ENCODE measurements at regions not wholly inside any gene's neighbourhood (a gene's known extent, or its start where the extent isn't known, plus 50 kb on each side); places are given as distances from the start of the nearest gene placed in this dataset.

DNA sequence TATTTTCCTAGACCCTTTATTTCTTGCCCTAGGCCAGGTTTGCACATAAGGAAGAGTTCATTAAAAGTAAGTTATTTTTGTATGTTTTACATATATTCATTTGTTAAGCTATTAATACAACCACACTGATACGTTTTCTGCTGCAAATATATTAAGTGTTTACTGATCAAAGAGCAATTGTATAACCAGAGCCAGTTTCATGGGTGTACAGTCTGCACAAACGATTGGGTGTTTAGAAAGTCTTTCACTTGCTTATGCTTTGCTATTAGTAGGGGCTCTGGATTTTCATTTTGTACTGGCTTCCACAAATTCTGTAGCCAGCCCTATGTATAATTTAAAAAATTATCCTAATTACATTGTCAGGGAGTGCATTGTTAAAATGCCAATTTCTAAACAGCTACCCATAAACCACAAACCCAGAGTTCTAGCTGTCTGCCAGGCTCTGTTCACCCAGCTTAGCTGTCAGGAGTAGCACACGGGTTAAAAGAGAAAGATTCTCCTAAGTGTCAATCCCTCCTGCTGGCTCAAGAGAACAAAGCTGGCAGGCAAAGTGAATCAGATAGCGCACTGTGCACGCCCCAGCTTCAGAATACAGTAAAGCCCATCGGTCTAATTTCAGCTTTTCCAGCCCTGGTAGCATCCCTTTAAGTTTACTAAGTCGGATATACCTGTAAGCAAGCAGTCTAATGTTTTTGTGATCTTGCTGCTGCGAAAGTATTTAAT is 151.0 kb upstream of the LMO3 start:
- H3K36me3 ChIP-seq (ENCODE audit: control insufficient read depth, insufficient read depth, low read length): no peaks in the 10 kb centered on the region
- no peaks in the 10 kb centered on the region for H3K4me1 ChIP-seq (ENCODE audit: control insufficient read depth, insufficient read depth, low read length)
- no peaks in the 10 kb centered on the region for H3K9me3 ChIP-seq (ENCODE audit: control insufficient read depth, insufficient read depth, low read length)
- DNase-seq (ENCODE audit: low read depth, low spot score): no peak
- no peak overlapping the region for H3K27ac ChIP-seq (ENCODE audit: low read length)
- H3K27me3 ChIP-seq (ENCODE audit: control insufficient read depth, insufficient read depth, low read length): no peaks in the 10 kb centered on the region
- no CpG with 5 or more reads among the region's 8 CpGs for WGBS (ENCODE audit: insufficient coverage, insufficient read length)
- no peak overlapping the region for H3K4me3 ChIP-seq (ENCODE audit: low read length)

DNA sequence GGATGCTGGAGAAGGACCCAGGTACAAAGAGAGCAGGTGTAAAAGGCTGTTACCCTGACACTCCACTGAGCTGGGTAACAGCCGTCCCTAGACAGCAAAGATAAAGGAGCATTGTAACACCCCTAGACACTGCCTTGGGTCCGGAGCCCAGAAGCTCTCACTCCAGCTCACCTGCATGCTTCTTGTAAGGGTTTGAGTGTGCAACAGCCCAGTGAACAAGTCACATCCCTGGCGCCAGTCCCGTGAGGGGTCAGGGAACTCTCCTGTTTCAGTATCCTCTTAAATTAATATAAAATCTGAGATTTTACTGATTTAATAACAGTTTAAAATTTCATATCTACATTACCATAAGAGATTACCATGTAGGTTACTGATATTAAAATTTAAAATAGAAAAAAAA is 124.8 kb upstream of the LMO3 start:
- no peaks in the 10 kb centered on the region for H3K9me3 ChIP-seq (ENCODE audit: control insufficient read depth, insufficient read depth, low read length)
- no peaks in the 10 kb centered on the region for H3K4me1 ChIP-seq (ENCODE audit: control insufficient read depth, insufficient read depth, low read length)
- H3K36me3 ChIP-seq (ENCODE audit: control insufficient read depth, insufficient read depth, low read length): no peaks in the 10 kb centered on the region
- H3K27me3 ChIP-seq (ENCODE audit: control insufficient read depth, insufficient read depth, low read length): no peaks in the 10 kb centered on the region
- WGBS (ENCODE audit: insufficient coverage, insufficient read length): no CpG with 5 or more reads among the region's 4 CpGs
- H3K4me3 ChIP-seq (ENCODE audit: low read length): no peak overlapping the region
- no peak overlapping the region for H3K27ac ChIP-seq (ENCODE audit: low read length)
- no peak for DNase-seq (ENCODE audit: low read depth, low spot score)

DNA sequence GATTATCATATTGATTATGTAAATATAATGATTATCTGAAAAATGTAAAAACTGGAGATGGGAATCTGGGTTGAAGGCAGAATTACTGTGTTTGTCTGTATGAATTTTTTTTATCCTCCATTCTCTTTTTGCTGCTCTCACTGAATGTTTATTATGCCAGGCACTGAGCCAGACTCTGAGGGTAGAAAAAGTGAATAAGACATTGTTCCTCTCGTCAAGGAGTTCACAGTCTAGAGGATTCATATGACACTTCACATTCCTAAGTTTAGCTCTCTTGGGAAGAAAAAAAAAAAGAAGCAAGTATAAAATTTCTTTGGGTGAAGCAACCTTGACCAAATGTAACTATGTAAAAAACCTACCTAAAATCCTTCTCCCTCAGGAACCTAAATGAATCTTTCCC is 120.9 kb upstream of the LMO3 start:
- H3K27me3 ChIP-seq (ENCODE audit: control insufficient read depth, insufficient read depth, low read length): no peaks in the 10 kb centered on the region
- DNase-seq (ENCODE audit: low read depth, low spot score): no peak
- WGBS (ENCODE audit: insufficient coverage, insufficient read length): no CpG with 5 or more reads among the region's 1 CpG
- no peak overlapping the region for H3K27ac ChIP-seq (ENCODE audit: low read length)
- H3K36me3 ChIP-seq (ENCODE audit: control insufficient read depth, insufficient read depth, low read length): no peaks in the 10 kb centered on the region
- H3K9me3 ChIP-seq (ENCODE audit: control insufficient read depth, insufficient read depth, low read length): no peaks in the 10 kb centered on the region
- H3K4me3 ChIP-seq (ENCODE audit: low read length): no peak overlapping the region
- H3K4me1 ChIP-seq (ENCODE audit: control insufficient read depth, insufficient read depth, low read length): no peaks in the 10 kb centered on the region

DNA sequence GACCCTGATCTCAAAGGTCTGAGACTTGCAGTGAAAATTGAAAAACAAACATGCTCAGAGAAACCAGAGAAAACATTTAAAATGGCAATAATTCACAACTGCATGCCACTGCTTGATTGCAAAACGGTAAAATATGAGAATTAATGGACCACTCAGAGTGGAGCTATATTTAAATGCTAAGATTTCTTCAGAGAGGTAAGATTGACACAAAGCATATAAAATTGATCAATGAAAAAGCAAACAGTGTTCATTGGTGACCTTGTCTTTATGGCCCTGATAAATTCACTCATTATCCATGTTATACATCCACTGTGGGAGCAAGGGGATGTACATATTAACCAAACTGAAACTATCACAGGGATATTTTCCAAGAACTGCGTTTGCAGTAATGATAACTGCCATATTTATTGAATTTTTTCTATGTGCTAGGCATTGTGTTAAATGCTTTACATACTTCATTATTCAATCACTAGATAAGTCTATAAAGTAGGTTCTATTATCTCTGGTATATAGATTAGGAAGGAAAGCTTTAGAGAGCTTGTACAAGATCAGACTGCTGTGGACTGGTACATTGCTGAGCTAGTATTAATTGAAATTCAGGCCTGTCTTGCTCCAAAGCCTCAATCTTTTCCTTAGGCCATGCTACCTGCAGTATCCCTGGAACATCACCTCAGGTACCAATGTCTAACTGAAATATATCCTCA is 113.9 kb upstream of the LMO3 start:
- Histone ChIP-seq H3K4me1 (ENCODE audit: control insufficient read depth, insufficient read depth, low read length) (no peaks in the 10 kb centered on the region), H3K27ac (ENCODE audit: low read length) (no peak overlapping the region), H3K9me3 (ENCODE audit: control insufficient read depth, insufficient read depth, low read length) (no peaks in the 10 kb centered on the region), H3K36me3 (ENCODE audit: control insufficient read depth, insufficient read depth, low read length) (no peaks in the 10 kb centered on the region), H3K27me3 (ENCODE audit: control insufficient read depth, insufficient read depth, low read length) (no peaks in the 10 kb centered on the region), H3K4me3 (ENCODE audit: low read length) (no peak overlapping the region)
- WGBS (ENCODE audit: insufficient coverage, insufficient read length): no CpG with 5 or more reads among the region's 2 CpGs
- no peak for DNase-seq (ENCODE audit: low read depth, low spot score)

DNA sequence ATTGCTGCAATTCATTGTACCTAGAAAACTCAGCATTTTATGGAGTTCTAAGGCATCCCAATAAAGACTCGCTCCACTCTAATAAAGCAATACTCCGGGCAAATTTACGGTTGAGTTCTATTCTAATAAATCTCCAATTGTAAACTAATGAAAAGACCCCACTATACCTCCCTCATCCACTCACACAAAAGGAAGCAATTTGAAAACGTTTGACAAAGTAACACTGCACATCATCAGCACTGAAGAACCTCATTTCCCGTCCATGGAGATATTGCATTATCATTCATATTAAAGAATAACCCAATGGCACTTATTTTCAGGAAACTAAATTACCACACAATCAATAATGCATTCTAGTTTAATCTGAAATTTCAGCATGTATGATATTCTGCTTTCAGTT is 111.0 kb upstream of the LMO3 start:
- DNase-seq (ENCODE audit: low read depth, low spot score): no peak
- no peaks in the 10 kb centered on the region for H3K9me3 ChIP-seq (ENCODE audit: control insufficient read depth, insufficient read depth, low read length)
- no CpG with 5 or more reads among the region's 5 CpGs for WGBS (ENCODE audit: insufficient coverage, insufficient read length)
- H3K4me3 ChIP-seq (ENCODE audit: low read length): no peak overlapping the region
- H3K27ac ChIP-seq (ENCODE audit: low read length): no peak overlapping the region
- no peaks in the 10 kb centered on the region for H3K36me3 ChIP-seq (ENCODE audit: control insufficient read depth, insufficient read depth, low read length)
- no peaks in the 10 kb centered on the region for H3K4me1 ChIP-seq (ENCODE audit: control insufficient read depth, insufficient read depth, low read length)
- H3K27me3 ChIP-seq (ENCODE audit: control insufficient read depth, insufficient read depth, low read length): no peaks in the 10 kb centered on the region

DNA sequence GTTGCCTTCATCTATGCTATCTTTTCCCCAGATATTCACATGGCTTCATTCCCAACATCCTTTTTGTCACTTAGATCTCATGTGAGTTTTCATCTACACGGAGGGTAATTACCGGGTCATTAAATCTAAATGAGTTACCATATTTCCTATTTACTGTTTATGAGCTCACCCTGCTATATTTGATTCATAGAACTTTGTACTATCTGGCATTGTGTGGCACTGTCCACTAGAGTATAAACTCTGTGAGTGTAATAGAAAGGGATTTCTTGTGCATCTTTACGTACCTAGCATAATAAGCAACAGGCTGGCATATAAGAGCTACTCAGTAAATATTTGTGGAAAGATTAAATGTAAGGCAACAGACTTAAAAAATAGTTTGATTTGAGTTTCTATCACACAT is 86.1 kb upstream of the LMO3 start:
- H3K27ac ChIP-seq (ENCODE audit: low read length): no peak overlapping the region
- no peaks in the 10 kb centered on the region for H3K4me1 ChIP-seq (ENCODE audit: control insufficient read depth, insufficient read depth, low read length)
- no CpG with 5 or more reads among the region's 3 CpGs for WGBS (ENCODE audit: insufficient coverage, insufficient read length)
- H3K27me3 ChIP-seq (ENCODE audit: control insufficient read depth, insufficient read depth, low read length): no peaks in the 10 kb centered on the region
- no peaks in the 10 kb centered on the region for H3K36me3 ChIP-seq (ENCODE audit: control insufficient read depth, insufficient read depth, low read length)
- no peak for DNase-seq (ENCODE audit: low read depth, low spot score)
- H3K4me3 ChIP-seq (ENCODE audit: low read length): no peak overlapping the region
- no peaks in the 10 kb centered on the region for H3K9me3 ChIP-seq (ENCODE audit: control insufficient read depth, insufficient read depth, low read length)

DNA sequence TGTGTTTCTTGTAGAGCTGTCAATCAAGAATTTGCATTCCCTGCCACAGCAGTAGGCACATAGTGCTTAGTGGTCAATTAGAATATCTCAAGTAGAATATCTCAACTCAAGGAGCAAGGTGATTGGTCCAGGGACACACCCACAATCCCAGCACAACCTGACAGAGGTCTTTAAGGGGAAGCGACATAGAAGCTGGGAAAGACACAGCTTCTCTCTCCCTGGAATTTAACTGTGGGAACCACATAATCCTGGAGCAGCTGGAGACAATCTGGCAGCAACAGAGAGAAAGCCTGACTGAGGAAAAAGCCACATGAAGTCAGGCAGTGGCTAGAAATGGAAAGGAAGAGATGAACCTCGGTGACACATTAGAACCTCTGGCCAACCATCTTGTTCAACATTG is 85.7 kb upstream of the LMO3 start:
- Histone ChIP-seq H3K4me3 (ENCODE audit: low read length) (no peak overlapping the region), H3K36me3 (ENCODE audit: control insufficient read depth, insufficient read depth, low read length) (no peaks in the 10 kb centered on the region), H3K27ac (ENCODE audit: low read length) (no peak overlapping the region), H3K9me3 (ENCODE audit: control insufficient read depth, insufficient read depth, low read length) (no peaks in the 10 kb centered on the region), H3K27me3 (ENCODE audit: control insufficient read depth, insufficient read depth, low read length) (no peaks in the 10 kb centered on the region), H3K4me1 (ENCODE audit: control insufficient read depth, insufficient read depth, low read length) (no peaks in the 10 kb centered on the region)
- no CpG with 5 or more reads among the region's 2 CpGs for WGBS (ENCODE audit: insufficient coverage, insufficient read length)
- no peak for DNase-seq (ENCODE audit: low read depth, low spot score)

DNA sequence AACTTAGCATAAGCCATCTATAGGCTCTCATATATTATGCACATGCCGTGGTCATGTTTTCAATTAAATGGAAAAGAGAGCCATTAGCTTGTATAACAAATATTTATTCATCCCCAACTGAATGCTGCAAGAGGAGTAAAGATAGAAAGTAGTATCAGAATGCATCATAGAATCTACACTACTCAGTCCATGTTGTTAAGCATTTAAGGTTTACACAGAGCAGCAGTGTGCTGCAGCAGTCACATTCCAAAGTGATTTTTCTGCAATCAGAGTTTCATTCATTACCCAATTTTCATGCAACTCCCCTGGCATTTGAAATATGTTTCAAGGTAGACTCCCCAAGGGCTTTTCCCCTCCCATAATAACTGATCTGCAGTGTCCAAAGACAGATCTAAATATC is 82.2 kb upstream of the LMO3 start:
- Histone ChIP-seq H3K4me1 (ENCODE audit: control insufficient read depth, insufficient read depth, low read length) (no peaks in the 10 kb centered on the region), H3K4me3 (ENCODE audit: low read length) (no peak overlapping the region), H3K36me3 (ENCODE audit: control insufficient read depth, insufficient read depth, low read length) (no peaks in the 10 kb centered on the region), H3K9me3 (ENCODE audit: control insufficient read depth, insufficient read depth, low read length) (no peaks in the 10 kb centered on the region), H3K27ac (ENCODE audit: low read length) (no peak overlapping the region), H3K27me3 (ENCODE audit: control insufficient read depth, insufficient read depth, low read length) (no peaks in the 10 kb centered on the region)
- WGBS (ENCODE audit: insufficient coverage, insufficient read length): no CpG with 5 or more reads among the region's 1 CpG
- DNase-seq (ENCODE audit: low read depth, low spot score): no peak

DNA sequence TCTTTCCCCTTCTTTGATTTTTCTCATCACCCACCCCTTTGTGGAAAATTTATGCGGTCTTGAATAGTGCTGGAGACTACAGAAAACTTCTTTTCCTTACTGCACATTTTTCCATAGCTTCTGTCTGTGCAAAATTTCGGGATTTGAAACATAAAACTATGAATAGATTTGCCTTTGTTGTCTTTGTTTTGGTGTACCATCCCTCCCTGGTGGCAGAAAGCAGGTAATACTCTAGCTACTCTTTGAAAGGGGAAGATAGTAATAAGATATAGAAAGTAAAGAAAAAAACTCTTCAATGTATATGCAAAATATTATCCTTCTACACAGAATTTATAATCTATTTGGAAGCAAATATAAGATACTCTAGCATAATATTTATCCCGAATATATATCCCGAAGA is 79.1 kb upstream of the LMO3 start:
- no peak overlapping the region for H3K4me3 ChIP-seq (ENCODE audit: low read length)
- H3K27ac ChIP-seq (ENCODE audit: low read length): no peak overlapping the region
- H3K27me3 ChIP-seq (ENCODE audit: control insufficient read depth, insufficient read depth, low read length): no peaks in the 10 kb centered on the region
- no peaks in the 10 kb centered on the region for H3K9me3 ChIP-seq (ENCODE audit: control insufficient read depth, insufficient read depth, low read length)
- no peak for DNase-seq (ENCODE audit: low read depth, low spot score)
- no peaks in the 10 kb centered on the region for H3K4me1 ChIP-seq (ENCODE audit: control insufficient read depth, insufficient read depth, low read length)
- WGBS (ENCODE audit: insufficient coverage, insufficient read length): no CpG with 5 or more reads among the region's 4 CpGs
- no peaks in the 10 kb centered on the region for H3K36me3 ChIP-seq (ENCODE audit: control insufficient read depth, insufficient read depth, low read length)

DNA sequence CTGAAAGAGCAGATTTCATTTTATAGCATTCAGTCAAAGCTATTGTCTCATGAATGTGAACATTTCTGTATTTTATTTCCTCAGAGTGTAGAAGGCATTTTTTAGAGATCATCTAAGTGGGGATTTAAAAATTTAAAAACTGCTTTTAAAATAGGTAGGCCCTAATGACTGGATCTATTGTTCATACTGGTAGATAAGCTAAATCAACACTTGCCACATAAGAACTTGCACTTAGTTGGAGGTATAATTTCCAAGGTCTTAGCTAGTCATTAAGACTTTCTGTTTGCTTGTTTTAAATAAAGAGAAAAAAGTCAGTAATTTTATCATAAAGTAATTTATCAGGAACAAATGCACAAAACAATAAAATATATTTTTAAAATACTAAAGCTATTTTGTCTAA is 75.2 kb upstream of the LMO3 start:
- Histone ChIP-seq H3K36me3 (ENCODE audit: control insufficient read depth, insufficient read depth, low read length) (no peaks in the 10 kb centered on the region), H3K4me3 (ENCODE audit: low read length) (no peak overlapping the region), H3K27me3 (ENCODE audit: control insufficient read depth, insufficient read depth, low read length) (no peaks in the 10 kb centered on the region), H3K27ac (ENCODE audit: low read length) (no peak overlapping the region), H3K9me3 (ENCODE audit: control insufficient read depth, insufficient read depth, low read length) (no peaks in the 10 kb centered on the region), H3K4me1 (ENCODE audit: control insufficient read depth, insufficient read depth, low read length) (no peaks in the 10 kb centered on the region)
- no peak for DNase-seq (ENCODE audit: low read depth, low spot score)

DNA sequence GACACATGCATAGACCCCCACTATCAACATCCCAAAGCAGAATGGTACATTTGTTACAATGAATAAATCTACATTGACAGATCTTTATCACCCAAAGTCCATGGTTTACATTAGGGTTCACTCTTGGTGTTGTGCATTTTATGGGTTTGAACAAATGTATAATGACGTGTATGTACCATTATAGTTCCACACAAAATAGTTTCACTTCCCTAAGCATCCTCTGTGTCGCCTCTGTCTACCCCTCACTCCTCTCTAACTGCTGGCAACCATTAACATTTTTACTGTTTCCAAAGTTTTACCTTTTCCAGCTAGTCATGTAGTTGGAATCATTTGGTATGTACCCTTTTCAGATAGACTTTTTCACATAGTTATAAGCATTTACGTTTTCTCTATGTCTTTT is 69.5 kb upstream of the LMO3 start:
- Histone ChIP-seq H3K4me3 (ENCODE audit: low read length) (no peak overlapping the region), H3K36me3 (ENCODE audit: control insufficient read depth, insufficient read depth, low read length) (no peaks in the 10 kb centered on the region), H3K4me1 (ENCODE audit: control insufficient read depth, insufficient read depth, low read length) (no peaks in the 10 kb centered on the region), H3K27ac (ENCODE audit: low read length) (no peak overlapping the region), H3K9me3 (ENCODE audit: control insufficient read depth, insufficient read depth, low read length) (no peaks in the 10 kb centered on the region), H3K27me3 (ENCODE audit: control insufficient read depth, insufficient read depth, low read length) (no peaks in the 10 kb centered on the region)
- DNase-seq (ENCODE audit: low read depth, low spot score): no peak
- WGBS (ENCODE audit: insufficient coverage, insufficient read length): no CpG with 5 or more reads among the region's 3 CpGs
